Right atrium auricular region (tissue), 2 donors: ENCODE measurements at regions not wholly inside any gene's neighbourhood (a gene's known extent, or its start where the extent isn't known, plus 50 kb on each side); places are given as distances from the start of the nearest gene placed in this dataset.

Experiments
- DNase-seq: peaks from one replicate; pipeline ENCODE4 v3.0.0-alpha.2; 2019; ENCODE audit warnings: low spot score
- H3K27ac ChIP-seq, 2 donors: fragments of 200-600 bp; sonication (generic); 1 replicate in 1 of 2; 2 replicates in 1 of 2; pipeline ENCODE4 v1.5.1; 2016 to 2019
- H3K27me3 ChIP-seq, 2 donors: fragments of 200-600 bp; sonication (generic); one replicate each; pipeline versions ENCODE4 v1.5.1 to v1.6.0; 2017 to 2019
- H3K36me3 ChIP-seq: fragments of 200-600 bp; sonication (generic); one replicate; pipeline ENCODE4 v1.5.1; 2016
- H3K4me1 ChIP-seq, 2 donors: fragments of 200-600 bp; sonication (generic); one replicate each; pipeline versions ENCODE4 v1.5.1 to v1.6.0; 2017 to 2019
- H3K4me3 ChIP-seq, 2 donors: fragments of 200-600 bp; sonication (generic); 1 replicate in 1 of 2; 2 replicates in 1 of 2; pipeline ENCODE4 v1.5.1; 2017 to 2019; ENCODE audit warnings: mild to moderate bottlenecking in 1 of 2, moderate library complexity in 1 of 2
- H3K9me3 ChIP-seq, 2 donors: fragments of 200-600 bp; sonication (generic); one replicate each; pipeline ENCODE4 v1.5.1; 2019
- TF ChIP-seq, protein P1 (sequence below), 2 donors: fragments of 200-600 bp; sonication (generic); IDR thresholded peaks; one replicate each; pipeline ENCODE4 v1.5.1; 2019; ENCODE audit warnings: antibody characterized with exemption in 2 of 2

DNA sequence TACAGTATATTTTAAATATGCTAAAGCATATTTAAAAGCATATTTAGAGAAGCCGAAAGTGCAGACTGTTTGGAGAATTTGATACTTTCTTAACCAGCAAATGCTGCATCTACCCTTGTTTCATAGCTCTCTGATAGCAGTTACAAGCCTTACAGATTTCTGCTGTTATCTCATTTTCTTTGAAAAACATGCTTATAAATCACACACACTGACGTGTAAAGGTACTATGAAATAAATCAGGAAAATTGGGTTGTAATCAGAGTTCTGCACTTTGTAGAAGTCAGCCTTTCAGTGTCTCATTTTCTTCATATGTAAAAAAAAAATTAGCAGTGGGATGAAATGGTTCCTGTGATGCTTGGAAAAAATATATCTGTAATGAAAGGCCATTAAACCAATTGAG is 1432.4 kb upstream of the ATXN8OS start:
- no peak overlapping the region for H3K4me3 ChIP-seq
- no peak for DNase-seq
- no peak overlapping the region for H3K27ac ChIP-seq
- H3K9me3 ChIP-seq: no peaks in the 10 kb centered on the region
- TF ChIP-seq, protein P1, sequence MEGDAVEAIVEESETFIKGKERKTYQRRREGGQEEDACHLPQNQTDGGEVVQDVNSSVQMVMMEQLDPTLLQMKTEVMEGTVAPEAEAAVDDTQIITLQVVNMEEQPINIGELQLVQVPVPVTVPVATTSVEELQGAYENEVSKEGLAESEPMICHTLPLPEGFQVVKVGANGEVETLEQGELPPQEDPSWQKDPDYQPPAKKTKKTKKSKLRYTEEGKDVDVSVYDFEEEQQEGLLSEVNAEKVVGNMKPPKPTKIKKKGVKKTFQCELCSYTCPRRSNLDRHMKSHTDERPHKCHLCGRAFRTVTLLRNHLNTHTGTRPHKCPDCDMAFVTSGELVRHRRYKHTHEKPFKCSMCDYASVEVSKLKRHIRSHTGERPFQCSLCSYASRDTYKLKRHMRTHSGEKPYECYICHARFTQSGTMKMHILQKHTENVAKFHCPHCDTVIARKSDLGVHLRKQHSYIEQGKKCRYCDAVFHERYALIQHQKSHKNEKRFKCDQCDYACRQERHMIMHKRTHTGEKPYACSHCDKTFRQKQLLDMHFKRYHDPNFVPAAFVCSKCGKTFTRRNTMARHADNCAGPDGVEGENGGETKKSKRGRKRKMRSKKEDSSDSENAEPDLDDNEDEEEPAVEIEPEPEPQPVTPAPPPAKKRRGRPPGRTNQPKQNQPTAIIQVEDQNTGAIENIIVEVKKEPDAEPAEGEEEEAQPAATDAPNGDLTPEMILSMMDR (IDR thresholded peaks at IDR 0.05): no peak
- no peaks in the 10 kb centered on the region for H3K36me3 ChIP-seq
- H3K27me3 ChIP-seq: no peaks in the 10 kb centered on the region
- no peaks in the 10 kb centered on the region for H3K4me1 ChIP-seq

DNA sequence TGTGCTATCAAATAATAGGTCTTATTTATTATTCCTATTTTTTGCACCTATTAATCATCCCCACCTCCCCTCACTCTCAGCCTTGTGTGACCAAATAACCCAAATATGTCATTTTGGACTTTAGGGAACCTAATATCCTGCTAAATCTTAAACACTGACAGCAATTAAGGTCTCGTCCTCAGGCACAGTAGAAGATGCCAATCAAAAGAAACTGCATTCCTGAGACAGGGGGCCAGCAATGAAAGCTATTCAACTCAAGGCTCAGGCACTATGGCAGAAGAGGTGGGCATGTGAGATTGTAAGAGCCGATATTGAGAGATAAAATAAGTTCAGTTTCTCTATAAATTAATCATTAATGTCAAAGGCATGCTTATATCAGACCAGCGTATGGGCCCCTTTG is 1437.7 kb upstream of the PCDH9 start:
- no peak for DNase-seq
- no peak overlapping the region for H3K4me3 ChIP-seq
- H3K36me3 ChIP-seq: no peaks in the 10 kb centered on the region
- H3K27ac ChIP-seq: no peak overlapping the region
- TF ChIP-seq, protein P1 (IDR thresholded peaks at IDR 0.05): no peak
- no peaks in the 10 kb centered on the region for H3K9me3 ChIP-seq
- no peaks in the 10 kb centered on the region for H3K27me3 ChIP-seq
- H3K4me1 ChIP-seq: no peaks in the 10 kb centered on the region

DNA sequence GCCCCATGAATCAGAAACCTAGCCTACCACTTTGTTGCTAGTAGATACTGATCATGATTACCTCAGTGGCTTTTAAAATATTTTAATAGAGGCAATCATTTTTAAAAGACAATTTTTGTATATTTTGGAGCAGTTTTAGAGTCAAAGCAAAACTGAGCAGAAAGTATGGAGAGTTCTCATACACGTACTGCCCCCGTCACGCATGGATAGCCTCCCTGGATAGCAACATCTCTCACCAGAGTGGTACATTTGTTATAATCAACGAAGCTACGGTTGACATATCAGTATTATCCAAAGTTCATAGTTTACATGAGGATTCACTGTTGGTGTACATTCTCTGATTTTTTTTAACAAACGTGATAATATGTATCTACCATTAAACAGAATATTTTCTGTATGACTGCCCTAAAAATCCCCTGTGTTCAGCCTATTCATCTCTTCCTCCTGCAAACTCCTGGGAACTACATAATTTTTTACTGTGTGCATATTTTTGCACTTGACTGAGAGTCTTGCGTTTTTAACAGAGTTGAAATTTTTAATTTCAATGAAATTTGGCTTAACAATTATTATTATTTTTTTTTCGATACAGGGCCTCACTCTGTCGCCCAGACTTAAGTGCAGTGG is 1436.8 kb upstream of the PCDH9 start:
- no peak overlapping the region for H3K27ac ChIP-seq
- H3K4me1 ChIP-seq: no peaks in the 10 kb centered on the region
- H3K36me3 ChIP-seq: no peaks in the 10 kb centered on the region
- DNase-seq: no peak
- TF ChIP-seq, protein P1 (IDR thresholded peaks at IDR 0.05): no peak
- no peaks in the 10 kb centered on the region for H3K27me3 ChIP-seq
- no peaks in the 10 kb centered on the region for H3K9me3 ChIP-seq
- no peak overlapping the region for H3K4me3 ChIP-seq

DNA sequence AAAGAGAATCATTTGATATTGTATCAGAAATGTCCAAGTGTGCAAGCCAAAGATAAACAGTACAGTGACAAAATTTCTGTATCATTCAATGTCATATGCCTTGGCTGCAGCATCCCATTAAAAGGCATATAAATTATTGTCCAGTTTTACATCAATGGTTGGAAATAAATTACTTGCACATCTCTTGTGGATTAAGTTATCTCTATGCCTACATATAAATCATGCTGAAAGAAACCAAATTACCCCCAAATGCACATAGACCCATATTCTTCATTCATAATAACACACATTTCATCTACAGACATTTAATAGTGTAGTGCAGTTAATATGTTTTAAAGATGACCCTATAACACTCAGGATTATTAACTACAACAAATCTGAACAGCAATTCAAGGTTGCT is 1415.7 kb upstream of the PCDH9 start:
- Histone ChIP-seq H3K36me3 (no peaks in the 10 kb centered on the region), H3K27me3 (no peaks in the 10 kb centered on the region), H3K4me3 (no peak overlapping the region), H3K4me1 (no peaks in the 10 kb centered on the region), H3K27ac (no peak overlapping the region), H3K9me3 (no peaks in the 10 kb centered on the region)
- TF ChIP-seq, protein P1 (IDR thresholded peaks at IDR 0.05): no peak
- DNase-seq: no peak

DNA sequence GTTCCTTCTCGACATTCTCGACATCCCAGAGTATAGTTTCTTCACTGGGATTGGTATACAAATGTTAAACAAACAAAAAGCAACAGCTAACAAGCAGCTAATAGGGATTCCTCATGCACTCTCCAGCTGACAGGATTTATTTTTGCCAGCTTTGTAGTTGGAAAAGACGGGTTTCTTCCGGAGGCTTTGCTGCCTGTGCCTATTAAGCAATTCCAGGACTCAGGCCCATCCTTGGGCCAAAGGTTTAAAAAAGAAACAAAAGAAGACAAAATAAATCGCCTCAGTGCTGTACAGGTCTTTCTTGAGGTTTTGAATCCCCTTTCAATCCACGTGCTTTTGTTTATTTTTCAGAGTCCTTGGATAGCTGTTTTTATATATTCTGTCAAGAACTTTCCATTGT is 1414.5 kb upstream of the PCDH9 start:
- H3K4me1 ChIP-seq: no peaks in the 10 kb centered on the region
- TF ChIP-seq, protein P1 (IDR thresholded peaks at IDR 0.05): no peak
- no peak overlapping the region for H3K4me3 ChIP-seq
- no peaks in the 10 kb centered on the region for H3K36me3 ChIP-seq
- H3K27ac ChIP-seq: no peak overlapping the region
- H3K27me3 ChIP-seq: no peaks in the 10 kb centered on the region
- DNase-seq: no peak
- H3K9me3 ChIP-seq: no peaks in the 10 kb centered on the region

DNA sequence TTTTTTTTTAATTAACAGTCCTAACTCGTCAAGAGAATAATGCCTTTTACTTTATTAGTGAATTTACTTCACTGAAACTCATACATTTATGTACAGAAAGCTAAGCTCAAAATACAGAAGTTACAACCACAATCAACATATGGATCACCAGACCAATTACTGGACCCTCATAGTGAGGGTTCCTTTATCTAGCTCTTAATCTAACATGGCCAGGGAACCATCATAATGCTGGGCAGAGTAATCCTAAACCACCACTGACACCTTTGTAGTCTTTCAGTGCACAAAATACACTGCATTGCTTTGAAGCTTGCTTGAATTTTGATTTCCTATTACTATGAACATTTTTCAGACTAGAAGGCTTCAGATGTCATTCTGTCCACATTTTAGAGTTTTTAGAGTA is 1406.6 kb upstream of the PCDH9 start:
- DNase-seq: no peak
- H3K27me3 ChIP-seq: no peaks in the 10 kb centered on the region
- TF ChIP-seq, protein P1 (IDR thresholded peaks at IDR 0.05): no peak
- no peaks in the 10 kb centered on the region for H3K9me3 ChIP-seq
- H3K4me1 ChIP-seq: no peaks in the 10 kb centered on the region
- H3K36me3 ChIP-seq: no peaks in the 10 kb centered on the region
- no peak overlapping the region for H3K27ac ChIP-seq
- H3K4me3 ChIP-seq: no peak overlapping the region
